HG03521 (cell line): ENCODE measurements at regions not wholly inside any gene's neighbourhood (a gene's known extent, or its start where the extent isn't known, plus 50 kb on each side); places are given as distances from the start of the nearest gene placed in this dataset.
"Not testable (repeated sequence)": the region's sequence is repeated elsewhere in the genome, so short reads cannot be mapped to it uniquely, and the experiment has no call there.

Source experiments
- ATAC-seq: cut with Tn5 transposase; IDR thresholded peaks from one replicate; pipeline ENCODE4 v1.9.1; 2021; ENCODE audit warnings: mild to moderate bottlenecking, moderate library complexity; ENCODE audit not compliant: unreplicated experiment

- ATAC-seq: no peak
These were observed 629.6 kb downstream of the FSCB start for GRCh38 chr14:43877351-43877960.

DNA sequence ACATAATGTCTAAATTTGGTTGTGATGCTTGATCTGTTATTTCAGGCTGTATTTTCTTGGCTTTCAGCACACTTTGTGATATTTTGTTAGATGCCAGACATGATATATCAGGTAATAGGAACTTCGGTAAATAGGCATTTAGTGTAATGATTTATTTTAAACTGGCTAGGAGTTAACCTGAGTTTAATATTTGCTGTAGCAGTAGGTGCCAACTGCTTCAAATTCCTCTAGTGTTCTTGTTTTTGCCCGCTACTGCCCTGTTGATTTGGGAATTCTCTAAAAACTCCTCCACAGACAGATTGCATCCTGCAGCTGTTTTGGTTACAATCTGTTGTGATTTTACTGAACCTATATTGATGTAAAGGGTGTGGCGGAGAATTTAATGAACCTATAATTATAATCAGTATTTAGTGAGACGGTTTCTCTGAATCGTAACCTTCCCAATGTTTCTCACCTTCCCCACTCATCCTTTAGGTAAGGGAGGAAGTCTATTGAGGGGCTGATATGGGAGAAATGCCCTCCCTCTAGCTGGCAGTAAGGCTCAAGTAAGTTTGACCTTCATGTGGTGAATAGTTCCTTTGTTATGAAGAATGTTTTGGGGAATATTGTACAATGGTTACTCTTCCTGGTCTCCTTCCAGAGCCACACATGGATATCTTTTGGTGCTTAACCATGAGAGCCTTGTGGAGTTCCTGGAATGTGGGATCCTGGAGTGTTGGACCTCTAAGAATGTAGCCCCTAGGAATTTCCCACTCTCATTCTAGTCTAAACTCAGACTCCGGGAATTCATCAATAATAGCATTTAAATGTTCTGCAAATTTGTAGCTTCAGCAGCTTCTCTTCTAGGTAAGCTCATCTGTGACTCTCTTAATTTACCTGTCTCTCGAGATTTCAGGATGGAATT, 634.1 kb downstream of the FSCB start:
- ATAC-seq: no peak

- no peak for ATAC-seq
These were observed 634.9 kb downstream of the FSCB start for GRCh38 chr14:43872222-43872621.

DNA sequence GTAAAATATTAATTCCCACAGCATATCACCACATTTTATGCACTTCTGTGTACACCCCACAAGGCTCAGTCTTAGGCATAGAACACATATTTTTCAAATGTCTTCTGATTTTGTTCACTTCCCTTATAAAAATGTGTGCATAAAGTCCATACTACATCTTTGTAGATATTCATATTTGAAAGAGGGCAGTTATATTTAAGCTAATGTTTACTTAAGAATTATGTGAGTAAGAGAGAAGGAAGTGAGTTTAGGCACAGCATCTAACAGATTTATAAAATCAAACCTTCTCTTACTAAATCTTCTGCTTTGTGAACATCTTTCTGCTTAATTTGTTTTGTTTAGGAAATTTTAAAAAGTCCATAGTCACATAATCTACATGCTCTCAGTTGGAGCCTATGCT, 648.1 kb downstream of the FSCB start:
- no peak for ATAC-seq

- no peak for ATAC-seq
These were observed 651.5 kb downstream of the FSCB start for GRCh38 chr14:43855556-43855955.

DNA sequence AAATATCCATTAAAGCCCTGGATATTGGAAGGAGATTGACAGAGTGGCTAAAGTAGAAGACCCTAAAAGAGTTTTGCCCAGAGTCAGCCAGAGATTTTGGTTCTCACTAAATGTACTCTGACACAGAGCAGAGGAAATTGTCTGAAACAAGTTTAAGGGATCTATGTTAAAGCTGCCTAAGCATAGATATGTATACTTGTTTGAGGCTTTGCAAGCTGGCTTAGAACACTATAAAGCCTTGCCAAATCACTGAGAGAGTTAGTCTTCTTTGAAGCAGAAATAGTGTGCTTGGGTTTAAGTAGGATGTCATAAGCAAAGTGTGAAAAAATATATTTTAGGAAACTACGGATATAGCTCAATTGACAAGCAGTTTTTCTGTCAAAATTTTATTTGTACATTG, 653.5 kb downstream of the FSCB start:
- ATAC-seq: no peak

- ATAC-seq: no peak
These were observed 703.9 kb downstream of the FSCB start for GRCh38 chr14:43803076-43803689.

DNA sequence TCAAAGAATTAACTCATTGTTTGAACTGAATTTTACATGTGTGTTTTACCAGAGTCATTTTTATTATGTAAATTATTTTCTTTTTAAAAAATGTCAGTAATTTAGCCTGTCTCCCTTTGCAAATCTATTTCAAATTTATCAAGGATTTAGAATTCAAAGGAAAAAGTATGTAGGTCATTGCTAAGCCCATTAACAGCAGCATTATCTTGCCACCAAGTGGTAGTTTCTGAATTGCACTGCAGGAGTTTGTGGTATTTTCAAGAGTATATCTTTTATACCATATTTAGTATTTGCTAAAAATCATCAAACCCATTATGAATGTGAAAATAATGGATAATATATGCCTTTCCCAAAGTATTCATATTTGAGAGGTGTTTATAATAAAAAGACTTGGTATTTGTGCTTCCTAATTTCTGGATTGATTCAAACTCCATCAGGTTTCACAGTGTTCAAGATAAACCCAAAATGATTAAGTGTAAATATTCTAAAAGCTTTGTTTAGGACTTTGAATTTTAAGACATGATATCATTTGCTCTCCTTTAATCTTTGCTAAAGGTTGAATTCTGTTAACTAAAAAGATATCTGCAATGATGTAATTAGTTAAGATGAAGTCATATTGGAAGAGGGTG, 711.4 kb downstream of the FSCB start:
- no peak for ATAC-seq

DNA sequence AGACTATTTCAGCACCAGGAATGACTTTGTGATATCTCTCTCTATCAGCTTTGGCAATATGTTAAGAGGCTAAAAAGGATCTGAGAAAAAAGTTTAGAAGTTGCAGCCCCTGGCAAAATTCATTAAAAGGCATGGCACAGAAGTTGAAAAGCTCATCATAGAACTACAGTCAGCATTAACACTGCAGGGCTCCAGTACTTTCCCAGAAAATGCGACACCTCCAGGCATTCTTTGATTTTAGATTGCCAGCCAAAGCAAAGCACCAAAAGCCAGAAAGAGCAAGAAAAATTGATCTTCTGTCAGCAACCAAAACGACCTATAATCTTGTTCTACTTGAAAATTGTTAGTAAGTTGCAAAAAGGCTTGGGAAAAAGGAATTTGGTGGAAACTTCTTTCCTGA, 713.5 kb downstream of the FSCB start:
- ATAC-seq: no peak

GRCh38 chr14:43792980-43793379, 714.1 kb downstream of the FSCB start:
- no peak for ATAC-seq

DNA sequence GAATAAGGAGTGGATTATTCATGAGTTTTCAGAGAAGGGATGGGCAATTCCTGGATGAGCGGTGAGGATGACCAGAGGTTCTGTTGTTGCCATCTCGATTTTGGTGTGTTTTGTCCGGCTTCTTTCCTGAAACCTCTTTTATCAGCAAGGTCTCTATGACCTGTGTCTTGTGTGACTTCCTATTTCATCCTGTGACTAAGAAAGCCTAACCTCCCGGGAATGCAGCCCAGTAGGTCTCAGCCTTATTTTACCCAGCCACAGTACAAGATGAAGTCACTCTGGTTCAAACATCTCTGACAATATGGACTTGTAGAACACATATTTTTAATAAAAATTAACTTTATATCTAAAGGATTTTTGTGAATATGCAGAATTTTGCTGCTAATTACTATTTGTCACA, 716.4 kb downstream of the FSCB start:
- ATAC-seq: no peak

- no peak for ATAC-seq
These were observed 717.6 kb downstream of the FSCB start for GRCh38 chr14:43789458-43789857.

DNA sequence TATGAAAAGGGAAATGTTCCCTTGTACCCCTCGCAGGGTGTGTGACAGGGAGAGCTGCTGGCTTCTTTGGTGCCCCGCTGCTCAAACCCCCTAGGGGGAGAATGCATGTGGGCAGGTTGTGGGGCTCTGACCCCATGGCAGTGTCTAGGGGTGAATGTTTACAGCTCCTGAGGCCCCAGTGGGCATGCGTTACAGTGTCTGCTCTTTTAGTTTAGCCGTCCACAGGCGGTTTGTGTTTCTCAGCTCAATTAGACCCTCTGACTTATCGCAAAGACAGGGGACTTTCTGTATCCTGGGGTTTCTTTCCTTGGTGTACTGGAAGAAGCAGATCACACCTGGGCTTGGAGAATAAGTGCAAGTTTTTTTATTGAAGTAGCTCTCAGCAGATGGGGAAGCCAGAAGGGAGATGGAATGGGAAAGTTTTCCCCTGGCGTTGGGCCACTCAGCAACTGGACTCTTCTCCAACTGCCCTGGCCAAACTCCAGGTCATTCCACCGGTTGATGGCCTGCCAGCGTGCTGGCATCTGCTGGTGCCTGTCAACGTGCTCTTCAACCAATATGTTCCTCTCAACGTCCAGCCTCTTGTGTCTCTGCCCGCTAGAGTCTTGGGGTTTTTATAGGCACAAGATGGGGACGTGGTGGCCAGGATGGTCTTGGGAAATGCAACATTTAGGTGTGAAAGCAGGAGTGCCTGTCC, 720.9 kb downstream of the FSCB start:
- ATAC-seq: no peak

DNA sequence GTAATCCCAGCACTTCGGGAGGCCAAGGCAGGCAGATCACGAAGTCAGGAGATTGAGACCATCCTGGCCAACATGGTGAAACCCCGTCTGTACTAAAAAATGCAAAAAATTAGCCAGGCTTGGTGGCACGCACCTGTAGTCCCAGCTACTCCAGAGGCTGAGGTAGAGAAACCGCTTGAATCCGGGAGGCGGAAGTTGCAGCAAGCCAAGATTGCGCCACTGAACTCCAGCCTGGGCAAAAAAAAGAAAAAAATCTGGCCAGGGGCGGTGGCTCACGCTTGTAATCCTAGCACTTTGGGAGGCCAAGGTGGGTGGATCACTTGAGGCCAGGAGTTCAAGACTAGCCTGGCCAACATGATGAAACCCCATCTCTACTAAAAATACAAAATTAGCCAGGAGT, 722.7 kb downstream of the FSCB start:
- ATAC-seq: not testable (repeated sequence)

DNA sequence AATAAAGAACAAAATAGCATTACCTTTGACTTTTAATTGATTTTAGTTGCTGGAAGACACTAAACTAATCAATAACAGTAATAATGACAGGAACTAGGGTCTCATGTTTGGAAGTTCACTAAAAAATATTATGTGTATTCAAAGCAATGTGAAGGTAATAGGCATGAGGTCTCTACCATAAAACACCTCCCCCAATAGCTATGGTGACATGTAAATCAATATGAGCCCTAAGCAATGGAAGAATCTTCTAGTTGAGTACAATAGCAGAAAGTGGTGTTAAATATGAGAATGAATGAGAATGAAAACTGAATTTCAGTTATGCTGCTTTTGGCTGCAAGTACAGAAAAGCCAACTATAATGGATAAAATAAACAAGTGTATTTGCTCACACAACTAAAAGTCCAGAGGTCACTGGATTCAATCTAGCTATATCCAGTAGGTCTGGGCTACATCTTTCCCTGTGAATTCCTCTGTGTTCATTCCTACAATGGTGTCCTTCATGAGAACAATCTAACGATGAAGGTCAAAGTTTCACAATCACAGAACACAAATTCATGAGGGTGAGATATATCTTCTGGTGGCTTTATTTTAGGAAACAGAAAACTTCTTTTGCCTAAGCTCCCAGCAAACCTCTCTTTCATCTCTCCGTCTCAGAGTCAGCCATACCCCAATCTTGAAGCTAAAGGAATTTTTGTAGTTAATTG, 728.0 kb downstream of the FSCB start:
- no peak for ATAC-seq

- ATAC-seq: no peak
These were observed 728.5 kb downstream of the FSCB start for GRCh38 chr14:43778570-43778936.

GRCh38 chr14:43765474-43765873, 741.6 kb downstream of the FSCB start:
- no peak for ATAC-seq

GRCh38 chr14:43764433-43764832, 742.6 kb downstream of the FSCB start:
- ATAC-seq: no peak

DNA sequence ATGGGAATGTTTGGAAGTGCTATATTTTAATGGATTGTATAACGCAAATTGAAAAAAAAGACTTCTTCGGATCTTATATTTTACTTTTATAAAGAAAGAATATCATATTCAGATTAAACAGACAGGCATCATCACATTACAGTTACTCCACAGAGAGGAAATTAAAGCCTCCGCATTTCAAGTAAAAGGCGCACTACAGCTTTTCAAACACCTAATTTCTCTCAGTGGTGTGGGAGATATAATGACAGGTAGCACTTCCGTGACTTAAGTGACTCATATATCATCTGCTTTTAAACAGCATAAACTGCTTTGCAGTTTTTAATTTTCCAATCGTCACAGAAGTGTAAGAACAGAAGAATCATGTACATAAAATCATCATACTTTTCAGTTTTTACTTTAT, 751.4 kb downstream of the FSCB start:
- ATAC-seq: no peak

DNA sequence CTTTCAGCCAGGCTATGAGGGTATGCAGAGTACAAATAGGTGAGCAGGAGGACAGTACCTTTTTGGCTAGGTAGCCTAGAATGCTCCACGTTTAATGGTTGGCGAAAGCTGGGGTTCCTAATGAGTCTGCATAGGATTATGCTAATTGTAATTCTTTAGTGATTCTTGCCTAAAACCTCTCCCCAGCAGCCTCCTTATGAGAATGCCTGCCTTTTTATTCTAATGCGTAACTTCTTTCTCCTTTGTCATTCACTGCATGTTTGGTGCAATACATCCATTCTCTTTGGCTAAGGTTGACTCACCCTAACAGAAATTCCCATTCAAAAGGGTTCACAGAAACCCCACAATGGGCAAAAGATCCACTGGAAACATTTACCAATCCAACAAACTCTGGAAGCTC, 752.2 kb downstream of the FSCB start:
- ATAC-seq: no peak
